GM03348 (cell line): ENCODE measurements at regions not wholly inside any gene's neighbourhood (a gene's known extent, or its start where the extent isn't known, plus 50 kb on each side); places are given as distances from the start of the nearest gene placed in this dataset.
"Not testable (repeated sequence)": the region's sequence is repeated elsewhere in the genome, so short reads cannot be mapped to it uniquely, and the experiment has no call there.

Experiments
- DNase-seq: peaks from one replicate; pipeline ENCODE4 v3.0.0; 2012; ENCODE audit warnings: low spot score

- DNase-seq, result no peak
Measured at GRCh38 chr2:192775459-192776262, 580.9 kb upstream of the TMEFF2 start.

GRCh38 chr2:192775011-192775410 lies 580.3 kb upstream of the TMEFF2 start:
- DNase-seq, result no peak

- no peak for DNase-seq
Measured at GRCh38 chr2:192773044-192773443, 578.3 kb upstream of the TMEFF2 start.

GRCh38 chr2:192749611-192750200 lies 555.0 kb upstream of the TMEFF2 start:
- no peak for DNase-seq

- DNase-seq, result no peak
Measured at GRCh38 chr2:192741889-192742288, 547.2 kb upstream of the TMEFF2 start.

GRCh38 chr2:192735447-192735846 lies 540.7 kb upstream of the TMEFF2 start:
- no peak for DNase-seq

GRCh38 chr2:192729369-192729768 lies 534.6 kb upstream of the TMEFF2 start:
- DNase-seq, result no peak

- no peak for DNase-seq
Measured at GRCh38 chr2:192725991-192726390, 531.3 kb upstream of the TMEFF2 start.

GRCh38 chr2:192719629-192720028 lies 524.9 kb upstream of the TMEFF2 start:
- DNase-seq, result no peak

- DNase-seq, result no peak
Measured at GRCh38 chr2:192718340-192718739, 523.6 kb upstream of the TMEFF2 start.

GRCh38 chr2:192700934-192701333 lies 506.2 kb upstream of the TMEFF2 start:
- DNase-seq, result no peak

- DNase-seq, result no peak
Measured at GRCh38 chr2:192697880-192698279, 503.1 kb upstream of the TMEFF2 start.

- no peak for DNase-seq
Measured at GRCh38 chr2:192696857-192697256, 502.1 kb upstream of the TMEFF2 start.

GRCh38 chr2:192687015-192687414 lies 492.3 kb upstream of the TMEFF2 start:
- DNase-seq, result no peak

- not testable (repeated sequence) for DNase-seq
Measured at GRCh38 chr2:192682511-192682910, 487.8 kb upstream of the TMEFF2 start.

- DNase-seq, result no peak
Measured at GRCh38 chr2:192675681-192676080, 480.9 kb upstream of the TMEFF2 start.

GRCh38 chr2:192669505-192670091 lies 474.9 kb upstream of the TMEFF2 start:
- DNase-seq, result no peak

GRCh38 chr2:192660555-192660954 lies 465.8 kb upstream of the TMEFF2 start:
- DNase-seq, result not testable (repeated sequence)

GRCh38 chr2:192657362-192657761 lies 462.6 kb upstream of the TMEFF2 start:
- DNase-seq, result no peak

GRCh38 chr2:192655916-192656315 lies 461.2 kb upstream of the TMEFF2 start:
- DNase-seq, result no peak

GRCh38 chr2:192645811-192646598 lies 451.3 kb upstream of the TMEFF2 start:
- no peak for DNase-seq

GRCh38 chr2:192634557-192634956 lies 439.8 kb upstream of the TMEFF2 start:
- DNase-seq, result no peak

- DNase-seq, result no peak
Measured at GRCh38 chr2:192628017-192628416, 433.3 kb upstream of the TMEFF2 start.
